Osteoblast (primary cell): ENCODE measurements at regions not wholly inside any gene's neighbourhood (a gene's known extent, or its start where the extent isn't known, plus 50 kb on each side); places are given as distances from the start of the nearest gene placed in this dataset.

Experiments
- DNase-seq: peaks from one replicate; pipeline ENCODE4 v3.0.0; 2011; ENCODE audit warnings: low spot score, mixed read lengths; ENCODE audit not compliant: insufficient read length; ENCODE audit errors: missing footprints
- H2AFZ ChIP-seq: 2 replicates; pipeline ENCODE4 v1.6.0; 2011; ENCODE audit warnings: mild to moderate bottlenecking, low read length
- H3K27ac ChIP-seq: 2 replicates; pipeline ENCODE4 v1.5.1; 2011; ENCODE audit warnings: mild to moderate bottlenecking, low read depth, low read length, moderate library complexity
- H3K27me3 ChIP-seq: 2 replicates; pipeline ENCODE4 v1.6.0; 2012; ENCODE audit warnings: mild to moderate bottlenecking, control low read depth, inconsistent platforms, low read length, moderate library complexity; ENCODE audit not compliant: insufficient read depth
- H3K36me3 ChIP-seq: 2 replicates; pipeline ENCODE4 v1.5.1; 2011; ENCODE audit warnings: mild to moderate bottlenecking, low read length, control low read depth, moderate library complexity; ENCODE audit not compliant: insufficient read depth
- H3K4me1 ChIP-seq: 2 replicates; pipeline ENCODE4 v1.5.1; 2011; ENCODE audit warnings: mild to moderate bottlenecking, low read length, control low read depth, moderate library complexity; ENCODE audit not compliant: insufficient read depth
- H3K4me2 ChIP-seq: 2 replicates; pipeline ENCODE4 v1.6.0; 2011; ENCODE audit warnings: mild to moderate bottlenecking, low read length; ENCODE audit not compliant: insufficient read depth
- H3K4me3 ChIP-seq: fragments of 200-600 bp; sonication (generic); 3 replicates; pipeline ENCODE4 v1.5.1; 2012; ENCODE audit warnings: mild to moderate bottlenecking, low read length, inconsistent platforms; ENCODE audit not compliant: insufficient read depth
- H3K79me2 ChIP-seq: 2 replicates; pipeline ENCODE4 v1.6.0; 2012; ENCODE audit warnings: mild to moderate bottlenecking, low read length, control low read depth, inconsistent platforms; ENCODE audit not compliant: insufficient read depth
- H3K9me3 ChIP-seq: 2 replicates; pipeline ENCODE4 v1.5.1; 2011; ENCODE audit warnings: low read depth, low read length, control low read depth
- H4K20me1 ChIP-seq: 2 replicates; pipeline ENCODE4 v1.6.0; 2012; ENCODE audit warnings: mild to moderate bottlenecking, low read length, control low read depth; ENCODE audit not compliant: insufficient read depth
- CTCF ChIP-seq: IDR thresholded peaks from 2 replicates; pipeline ENCODE4 v1.5.1; 2011; ENCODE audit warnings: mild to moderate bottlenecking, low read depth, low read length, moderate library complexity; ENCODE audit errors: extremely low read depth

- H3K27ac ChIP-seq: no peak overlapping the region
- H3K4me1 ChIP-seq: no peaks in the 10 kb centered on the region
- H3K9me3 ChIP-seq: no peaks in the 10 kb centered on the region
- no peaks in the 10 kb centered on the region for H3K36me3 ChIP-seq
- no peak overlapping the region for H3K4me3 ChIP-seq
- TF ChIP-seq CTCF: no peak
- H2AFZ ChIP-seq: no peak overlapping the region
- no peaks in the 10 kb centered on the region for H4K20me1 ChIP-seq
- no peaks in the 10 kb centered on the region for H3K27me3 ChIP-seq
- no peaks in the 10 kb centered on the region for H3K79me2 ChIP-seq
- H3K4me2 ChIP-seq: no peak overlapping the region
- no peak for DNase-seq
These were observed 440.3 kb upstream of the CRIM1 start for GRCh38 chr2:35915261-35915660.

GRCh38 chr2:35891936-35892335 lies 463.6 kb upstream of the CRIM1 start:
- DNase-seq: no peak
- Histone ChIP-seq H3K4me3 (no peak overlapping the region), H3K9me3 (no peaks in the 10 kb centered on the region), H3K27me3 (no peaks in the 10 kb centered on the region), H4K20me1 (no peaks in the 10 kb centered on the region), H3K27ac (no peak overlapping the region), H3K36me3 (no peaks in the 10 kb centered on the region), H3K4me2 (no peak overlapping the region), H3K79me2 (no peaks in the 10 kb centered on the region), H2AFZ (no peak overlapping the region), H3K4me1 (no peaks in the 10 kb centered on the region)
- no peak for TF ChIP-seq CTCF

GRCh38 chr2:35891528-35891927 lies 464.1 kb upstream of the CRIM1 start:
- Histone ChIP-seq H3K36me3 (no peaks in the 10 kb centered on the region), H3K79me2 (no peaks in the 10 kb centered on the region), H4K20me1 (no peaks in the 10 kb centered on the region), H2AFZ (no peak overlapping the region), H3K4me2 (no peak overlapping the region), H3K27me3 (no peaks in the 10 kb centered on the region), H3K9me3 (no peaks in the 10 kb centered on the region), H3K4me3 (no peak overlapping the region), H3K27ac (no peak overlapping the region), H3K4me1 (no peaks in the 10 kb centered on the region)
- no peak for DNase-seq
- no peak for TF ChIP-seq CTCF

GRCh38 chr2:35887146-35887545 lies 468.4 kb upstream of the CRIM1 start:
- H3K27me3 ChIP-seq: no peaks in the 10 kb centered on the region
- H4K20me1 ChIP-seq: no peaks in the 10 kb centered on the region

More at GRCh38 chr2:35887146-35887545, 468.4 kb upstream of the CRIM1 start:
- no peak overlapping the region for H3K4me3 ChIP-seq
- H2AFZ ChIP-seq: no peak overlapping the region
- DNase-seq: no peak
- no peaks in the 10 kb centered on the region for H3K36me3 ChIP-seq
- no peak for TF ChIP-seq CTCF
- no peak overlapping the region for H3K27ac ChIP-seq
- no peaks in the 10 kb centered on the region for H3K9me3 ChIP-seq
- no peaks in the 10 kb centered on the region for H3K4me1 ChIP-seq
- H3K4me2 ChIP-seq: no peak overlapping the region
- no peaks in the 10 kb centered on the region for H3K79me2 ChIP-seq
